ENCODE measurements at regions not wholly inside any gene's neighbourhood (a gene's known extent, or its start where the extent isn't known, plus 50 kb on each side); places are given as distances from the start of the nearest gene placed in this dataset.

DNA sequence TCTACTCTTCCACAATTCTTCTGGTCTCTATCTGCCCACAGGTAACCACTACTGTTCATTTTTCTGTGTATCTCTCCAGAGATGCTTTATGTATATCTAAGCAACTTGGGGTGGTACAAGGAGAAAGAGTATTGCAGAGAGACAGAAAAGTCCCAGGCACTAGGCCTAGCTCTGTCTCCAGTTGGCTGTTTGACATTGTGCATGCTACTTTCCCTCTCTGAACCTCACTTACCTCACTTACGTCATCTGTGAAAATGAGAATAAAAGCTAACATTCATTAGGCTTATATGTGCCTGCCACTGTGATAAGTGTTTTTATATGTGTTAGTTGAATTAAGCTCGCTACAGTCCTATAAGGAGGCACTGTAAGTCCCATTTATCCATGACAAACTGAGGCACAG lies 76.7 kb upstream of the RNU6-1 start:
- Histone ChIP-seq H3K4ac (ENCODE audit: low read depth, low read length) (no peak overlapping the region), H4K8ac (ENCODE audit: low read depth, low read length) (no peak overlapping the region), H3K36me3 (ENCODE audit: control insufficient read depth, insufficient read depth, low read length) (no peaks in the 10 kb centered on the region), H3K27ac (ENCODE audit: low read depth, low read length) (no peak overlapping the region), H3K56ac (ENCODE audit: low read length) (no peak overlapping the region), H2BK120ac (ENCODE audit: low read depth, low read length) (no peak overlapping the region), H3K79me1 (ENCODE audit: low read length) (no peaks in the 10 kb centered on the region), H3K23ac (ENCODE audit: low read length) (no peak overlapping the region), H3K27me3 (ENCODE audit: insufficient read depth, low read length, poor library complexity) (no peaks in the 10 kb centered on the region), H3K18ac (ENCODE audit: low read length) (peak overlapping the region; percentile 45), H3K9ac (ENCODE audit: low read length) (no peak overlapping the region), H3K4me2 (ENCODE audit: low read length) (no peak overlapping the region), H4K5ac (ENCODE audit: low read length) (no peak overlapping the region), H3K4me3 (ENCODE audit: low read length) (no peak overlapping the region), H3K79me2 (ENCODE audit: control insufficient read depth, insufficient read depth, low read length) (no peaks in the 10 kb centered on the region), H2BK15ac (replicated peaks; ENCODE audit: low read depth) (no peak overlapping the region), H3K4me1 (ENCODE audit: control insufficient read depth, low read depth, low read length) (peaks cover 10% of the 10 kb centered on the region), H2BK5ac (ENCODE audit: low read length) (no peak overlapping the region), H2AK5ac (ENCODE audit: low read length) (no peak overlapping the region)
- WGBS (ENCODE audit: extremely low coverage, insufficient coverage, low lambda C conversion rate) = no CpG with 5 or more reads among the region's 2 CpGs
- no peak for DNase-seq

GRCh38 chr15:67917037-67917436 lies 77.2 kb upstream of the RNU6-1 start:
- Histone ChIP-seq H3K79me2 (ENCODE audit: control insufficient read depth, insufficient read depth, low read length) (no peaks in the 10 kb centered on the region), H3K4ac (ENCODE audit: low read depth, low read length) (no peak overlapping the region), H2BK5ac (ENCODE audit: low read length) (peak overlapping the region; percentile 21), H2BK15ac (replicated peaks; ENCODE audit: low read depth) (no peak overlapping the region), H3K56ac (ENCODE audit: low read length) (peak overlapping the region; percentile 5), H2BK120ac (ENCODE audit: low read depth, low read length) (no peak overlapping the region), H3K27ac (ENCODE audit: low read depth, low read length) (no peak overlapping the region), H3K23ac (ENCODE audit: low read length) (no peak overlapping the region), H3K18ac (ENCODE audit: low read length) (peak overlapping the region; percentile 45), H3K9ac (ENCODE audit: low read length) (no peak overlapping the region), H2AK5ac (ENCODE audit: low read length) (no peak overlapping the region), H4K5ac (ENCODE audit: low read length) (no peak overlapping the region), H3K4me1 (ENCODE audit: control insufficient read depth, low read depth, low read length) (peaks cover 10% of the 10 kb centered on the region), H3K4me3 (ENCODE audit: low read length) (no peak overlapping the region), H3K36me3 (ENCODE audit: control insufficient read depth, insufficient read depth, low read length) (no peaks in the 10 kb centered on the region), H3K27me3 (ENCODE audit: insufficient read depth, low read length, poor library complexity) (no peaks in the 10 kb centered on the region), H3K4me2 (ENCODE audit: low read length) (no peak overlapping the region), H4K8ac (ENCODE audit: low read depth, low read length) (no peak overlapping the region), H3K79me1 (ENCODE audit: low read length) (no peaks in the 10 kb centered on the region)
- no peak for DNase-seq
- WGBS (ENCODE audit: extremely low coverage, insufficient coverage, low lambda C conversion rate) = no CpG with 5 or more reads among the region's 4 CpGs

- H3K4ac ChIP-seq (ENCODE audit: low read depth, low read length) = no peak overlapping the region
- no peaks in the 10 kb centered on the region for H3K27me3 ChIP-seq (ENCODE audit: insufficient read depth, low read length, poor library complexity)
- DNase-seq = peak; percentile 59
- H3K4me1 ChIP-seq (ENCODE audit: control insufficient read depth, low read depth, low read length) = peaks cover 10% of the 10 kb centered on the region
- no peak overlapping the region for H4K8ac ChIP-seq (ENCODE audit: low read depth, low read length)
- H2AK5ac ChIP-seq (ENCODE audit: low read length) = no peak overlapping the region
- no peaks in the 10 kb centered on the region for H3K79me1 ChIP-seq (ENCODE audit: low read length)
- WGBS (ENCODE audit: extremely low coverage, insufficient coverage, low lambda C conversion rate) = no CpG with 5 or more reads among the region's 1 CpG
- H2BK5ac ChIP-seq (ENCODE audit: low read length) = no peak overlapping the region
- H3K79me2 ChIP-seq (ENCODE audit: control insufficient read depth, insufficient read depth, low read length) = no peaks in the 10 kb centered on the region
- H2BK15ac ChIP-seq (replicated peaks; ENCODE audit: low read depth) = no peak overlapping the region
- H3K23ac ChIP-seq (ENCODE audit: low read length) = no peak overlapping the region
- no peak overlapping the region for H3K56ac ChIP-seq (ENCODE audit: low read length)
- no peak overlapping the region for H2BK120ac ChIP-seq (ENCODE audit: low read depth, low read length)
- H3K4me3 ChIP-seq (ENCODE audit: low read length) = no peak overlapping the region
- no peak overlapping the region for H3K27ac ChIP-seq (ENCODE audit: low read depth, low read length)
- no peak overlapping the region for H3K9ac ChIP-seq (ENCODE audit: low read length)
- H4K5ac ChIP-seq (ENCODE audit: low read length) = no peak overlapping the region
- H3K18ac ChIP-seq (ENCODE audit: low read length) = no peak overlapping the region
- H3K4me2 ChIP-seq (ENCODE audit: low read length) = no peak overlapping the region
- H3K36me3 ChIP-seq (ENCODE audit: control insufficient read depth, insufficient read depth, low read length) = no peaks in the 10 kb centered on the region
These were observed 77.8 kb upstream of the RNU6-1 start for GRCh38 chr15:67917636-67918035.

DNA sequence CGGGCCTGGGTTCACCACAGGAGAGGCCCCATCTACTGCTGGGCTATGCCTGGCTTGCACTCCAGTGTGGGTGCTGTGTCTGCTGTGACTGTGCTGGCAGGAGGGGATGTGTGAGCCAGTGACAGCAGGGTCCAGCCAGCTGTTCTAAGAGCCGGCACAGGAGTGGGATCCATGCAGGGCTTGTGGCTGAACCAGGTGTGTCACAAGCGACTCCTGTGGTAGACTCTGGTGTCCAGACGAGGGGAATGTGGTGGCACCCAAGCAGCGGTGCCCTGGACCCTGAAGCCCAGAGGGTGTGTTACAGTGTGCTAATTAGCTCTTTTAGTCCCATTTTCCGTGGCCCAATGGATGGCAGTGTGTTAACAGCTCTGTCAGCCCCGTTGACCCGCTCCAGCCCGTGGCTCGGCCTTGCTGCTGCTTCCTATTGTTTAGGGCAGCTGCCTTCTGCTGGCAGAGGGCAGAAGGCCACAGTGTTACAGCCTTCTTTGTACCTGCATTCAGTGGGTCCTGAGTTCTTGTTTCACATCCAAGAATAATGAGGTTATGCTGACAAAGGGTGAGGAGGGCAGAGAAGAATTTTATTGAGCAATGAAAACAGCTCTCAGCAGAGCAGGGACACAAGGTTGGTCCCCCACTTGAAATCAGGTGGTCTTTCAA lies 78.5 kb upstream of the RNU6-1 start:
- Histone ChIP-seq H3K36me3 (ENCODE audit: control insufficient read depth, insufficient read depth, low read length) (no peaks in the 10 kb centered on the region), H3K4ac (ENCODE audit: low read depth, low read length) (no peak overlapping the region), H3K23ac (ENCODE audit: low read length) (no peak overlapping the region), H2BK120ac (ENCODE audit: low read depth, low read length) (no peak overlapping the region), H2BK15ac (replicated peaks; ENCODE audit: low read depth) (no peak overlapping the region), H3K79me2 (ENCODE audit: control insufficient read depth, insufficient read depth, low read length) (no peaks in the 10 kb centered on the region), H3K4me3 (ENCODE audit: low read length) (no peak overlapping the region), H3K27me3 (ENCODE audit: insufficient read depth, low read length, poor library complexity) (no peaks in the 10 kb centered on the region), H3K27ac (ENCODE audit: low read depth, low read length) (peak overlapping the region; percentile 28), H3K56ac (ENCODE audit: low read length) (peak overlapping the region; percentile 68), H3K18ac (ENCODE audit: low read length) (peak overlapping the region; percentile 24), H2AK5ac (ENCODE audit: low read length) (no peak overlapping the region), H3K79me1 (ENCODE audit: low read length) (no peaks in the 10 kb centered on the region), H4K8ac (ENCODE audit: low read depth, low read length) (no peak overlapping the region), H2BK5ac (ENCODE audit: low read length) (peak overlapping the region; percentile 51), H3K4me1 (ENCODE audit: control insufficient read depth, low read depth, low read length) (peaks cover 10% of the 10 kb centered on the region), H3K4me2 (ENCODE audit: low read length) (no peak overlapping the region), H4K5ac (ENCODE audit: low read length) (no peak overlapping the region), H3K9ac (ENCODE audit: low read length) (peak overlapping the region; percentile 14)
- no CpG with 5 or more reads among the region's 10 CpGs for WGBS (ENCODE audit: extremely low coverage, insufficient coverage, low lambda C conversion rate)
- DNase-seq = no peak

GRCh38 chr15:67920524-67921240 lies 80.8 kb upstream of the RNU6-1 start:
- Histone ChIP-seq H2BK5ac (ENCODE audit: low read length) (no peak overlapping the region), H3K36me3 (ENCODE audit: control insufficient read depth, insufficient read depth, low read length) (no peaks in the 10 kb centered on the region), H4K8ac (ENCODE audit: low read depth, low read length) (no peak overlapping the region), H2BK120ac (ENCODE audit: low read depth, low read length) (no peak overlapping the region), H3K27me3 (ENCODE audit: insufficient read depth, low read length, poor library complexity) (no peaks in the 10 kb centered on the region), H4K5ac (ENCODE audit: low read length) (no peak overlapping the region), H3K23ac (ENCODE audit: low read length) (no peak overlapping the region), H3K18ac (ENCODE audit: low read length) (no peak overlapping the region), H3K27ac (ENCODE audit: low read depth, low read length) (no peak overlapping the region), H3K79me2 (ENCODE audit: control insufficient read depth, insufficient read depth, low read length) (no peaks in the 10 kb centered on the region), H3K4me3 (ENCODE audit: low read length) (no peak overlapping the region), H3K9ac (ENCODE audit: low read length) (no peak overlapping the region), H3K56ac (ENCODE audit: low read length) (no peak overlapping the region), H3K4me2 (ENCODE audit: low read length) (no peak overlapping the region), H3K4me1 (ENCODE audit: control insufficient read depth, low read depth, low read length) (peaks cover 3% of the 10 kb centered on the region), H2BK15ac (replicated peaks; ENCODE audit: low read depth) (no peak overlapping the region), H3K79me1 (ENCODE audit: low read length) (no peaks in the 10 kb centered on the region), H2AK5ac (ENCODE audit: low read length) (no peak overlapping the region), H3K4ac (ENCODE audit: low read depth, low read length) (no peak overlapping the region)
- no CpG with 5 or more reads among the region's 6 CpGs for WGBS (ENCODE audit: extremely low coverage, insufficient coverage, low lambda C conversion rate)
- DNase-seq = no peak

All from mesendoderm (in vitro differentiated cells).